Thyroid gland (tissue), 4 donors: ENCODE measurements at regions not wholly inside any gene's neighbourhood (a gene's known extent, or its start where the extent isn't known, plus 50 kb on each side); places are given as distances from the start of the nearest gene placed in this dataset.

ENCODE experiments used
- POLR2A ChIP-seq, 2 donors: fragments of 450-650 bp; IDR thresholded peaks; one replicate each; pipeline ENCODE4 v1.6.1; 2017; ENCODE audit warnings: antibody characterized with exemption in 2 of 2, mild to moderate bottlenecking in 2 of 2, moderate library complexity in 1 of 2
- TF ChIP-seq, protein P1 (sequence below), 6 experiments: fragments of 200-600 bp in 3 of 6; fragments of 450-650 bp in 3 of 6; sonication (generic) in 3 of 6; IDR thresholded peaks; one replicate each; pipeline ENCODE4 v1.5.1; 2016 to 2019; ENCODE audit warnings: antibody characterized with exemption in 6 of 6, mild to moderate bottlenecking in 2 of 6, inconsistent platforms in 1 of 6, moderate library complexity in 1 of 6

GRCh38 chrX:40448793-40449192 lies 132.0 kb upstream of the ATP6AP2 start:
- TF ChIP-seq, protein P1, sequence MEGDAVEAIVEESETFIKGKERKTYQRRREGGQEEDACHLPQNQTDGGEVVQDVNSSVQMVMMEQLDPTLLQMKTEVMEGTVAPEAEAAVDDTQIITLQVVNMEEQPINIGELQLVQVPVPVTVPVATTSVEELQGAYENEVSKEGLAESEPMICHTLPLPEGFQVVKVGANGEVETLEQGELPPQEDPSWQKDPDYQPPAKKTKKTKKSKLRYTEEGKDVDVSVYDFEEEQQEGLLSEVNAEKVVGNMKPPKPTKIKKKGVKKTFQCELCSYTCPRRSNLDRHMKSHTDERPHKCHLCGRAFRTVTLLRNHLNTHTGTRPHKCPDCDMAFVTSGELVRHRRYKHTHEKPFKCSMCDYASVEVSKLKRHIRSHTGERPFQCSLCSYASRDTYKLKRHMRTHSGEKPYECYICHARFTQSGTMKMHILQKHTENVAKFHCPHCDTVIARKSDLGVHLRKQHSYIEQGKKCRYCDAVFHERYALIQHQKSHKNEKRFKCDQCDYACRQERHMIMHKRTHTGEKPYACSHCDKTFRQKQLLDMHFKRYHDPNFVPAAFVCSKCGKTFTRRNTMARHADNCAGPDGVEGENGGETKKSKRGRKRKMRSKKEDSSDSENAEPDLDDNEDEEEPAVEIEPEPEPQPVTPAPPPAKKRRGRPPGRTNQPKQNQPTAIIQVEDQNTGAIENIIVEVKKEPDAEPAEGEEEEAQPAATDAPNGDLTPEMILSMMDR (IDR thresholded peaks at IDR 0.05) = no peak
- no peak for TF ChIP-seq POLR2A (IDR thresholded peaks at IDR 0.05)
